Pancreas (tissue), 10 donors: ENCODE measurements at regions not wholly inside any gene's neighbourhood (a gene's known extent, or its start where the extent isn't known, plus 50 kb on each side); places are given as distances from the start of the nearest gene placed in this dataset.
"Not testable (repeated sequence)": the region's sequence is repeated elsewhere in the genome, so short reads cannot be mapped to it uniquely, and the experiment has no call there.

Source experiments
- ATAC-seq, 4 donors: fragments of 200-7000 bp; cut with Tn5 transposase; one replicate each; pipeline versions ENCODE4 v1.8.0 to v1.9.1; 2020; ENCODE audit warnings: mild to moderate bottlenecking in 4 of 4, moderate library complexity in 4 of 4
- DNase-seq, 6 donors: peaks; one replicate each; pipeline ENCODE4 v3.0.0-alpha.2; 2020
- FAIRE-seq: peaks from 2 replicates; lab custom pipeline; 2012; peaks lifted over from hg19 to GRCh38; lab: Jason Lieb, UNC
- H3K27ac ChIP-seq, 4 donors: fragments of 200-600 bp; sonication (generic); 1 replicate in 3 of 4; 2 replicates in 1 of 4; pipeline versions ENCODE4 v1.5.0 to v1.8.0; 2020
- H3K27me3 ChIP-seq, 4 donors: fragments of 200-600 bp; one replicate each; pipeline ENCODE4 v1.8.0; 2021
- H3K36me3 ChIP-seq, 3 donors: fragments of 200-600 bp; sonication (generic) in 1 of 3; one replicate each; pipeline versions ENCODE4 v1.5.0 to v1.8.0; 2020 to 2021
- H3K4me1 ChIP-seq, 3 donors: fragments of 200-600 bp; one replicate each; pipeline ENCODE4 v1.8.0; 2021
- H3K4me3 ChIP-seq, 4 donors: fragments of 200-600 bp; sonication (generic) in 2 of 4; one replicate each; pipeline versions ENCODE4 v1.5.0 to v1.8.0; 2020 to 2021
- H3K9me3 ChIP-seq, 4 donors: fragments of 200-600 bp; one replicate each; pipeline ENCODE4 v1.8.0; 2021
- CTCF ChIP-seq, 4 donors: fragments of 200-600 bp; sonication (generic) in 3 of 4; IDR thresholded peaks; one replicate each; pipeline versions ENCODE4 v1.5.0 to v1.8.0; 2021; ENCODE audit warnings: antibody characterized with exemption in 4 of 4
- WGBS, 2 donors: extraction: QIAGEN DNeasy Blood & Tissue Kit; methylation state at CpG; one replicate each; pipeline ENCODE4 v1.1.7; 2013; 5-methylcytosine and 5-hydroxymethylcytosine counted together
- intact Hi-C, 3 donors: fragments of 100-400 bp; cut with DNase I; formaldehyde crosslinking; loops; one replicate each; pipeline versions ENCODE4 v1.11.1 to v1.14.2; 2022
- donor health status: healthy with polysubstance abuse.
- donor health status: DM: no; HTN: no; CAD: no; lungs with moderate emphysema.
- donor health status: DM: no; HTN: no; CAD: no.
- donor health status: control.
- donor health status: control.
- donor health status: Bipolar disorder and iron deficiency.
- donor health status: DM: yes; HTN: yes; CAD: no.
- donor health status: DM: no; HTN: no; CAD: no.
- donor health status: DM: no; HTN: no; CAD: no.
- donor health status: DM: yes; HTN: yes; CAD: no.

- Histone ChIP-seq H3K36me3 (no peaks in the 10 kb centered on the region), H3K4me3 (no peak overlapping the region), H3K27me3 (no peaks in the 10 kb centered on the region), H3K27ac (no peak overlapping the region), H3K4me1 (no peaks in the 10 kb centered on the region), H3K9me3 (no peaks in the 10 kb centered on the region)
- ATAC-seq (no peak), FAIRE-seq (no peak), DNase-seq (no peak)
- WGBS, 2 donors = 76 to 77% methylated on average over 9 of the region's 9 CpGs
- TF ChIP-seq CTCF (IDR thresholded peaks at IDR 0.05) = no peak
- intact Hi-C loops = no loop called here
These were observed 128.9 kb upstream of the NANOS1 start for GRCh38 chr10:118900617-118901016.

- no peaks in the 10 kb centered on the region for H3K36me3 ChIP-seq
- DNase-seq (no peak), FAIRE-seq (no peak), ATAC-seq (peak in 2 of 4 donors; percentile 32 to 45)
- no peak overlapping the region for H3K4me3 ChIP-seq
- intact Hi-C loops = no loop called here
- TF ChIP-seq CTCF (IDR thresholded peaks at IDR 0.05) = no peak
- H3K27me3 ChIP-seq = no peaks in the 10 kb centered on the region
- H3K4me1 ChIP-seq = no peaks in the 10 kb centered on the region
- no peaks in the 10 kb centered on the region for H3K9me3 ChIP-seq
- H3K27ac ChIP-seq = no peak overlapping the region
- WGBS, 2 donors = 52 to 62% methylated on average over 4 of the region's 4 CpGs
These were observed 128.1 kb upstream of the NANOS1 start for GRCh38 chr10:118901380-118901779.

GRCh38 chr10:118901906-118902305 lies 127.6 kb upstream of the NANOS1 start:
- ATAC-seq = no peak
- no peak overlapping the region for H3K4me3 ChIP-seq
- no peaks in the 10 kb centered on the region for H3K9me3 ChIP-seq
- FAIRE-seq = no peak
- H3K27ac ChIP-seq = no peak overlapping the region
- intact Hi-C loops = no loop called here
- H3K4me1 ChIP-seq = no peaks in the 10 kb centered on the region
- no peak for DNase-seq
- no peaks in the 10 kb centered on the region for H3K27me3 ChIP-seq
- WGBS, 2 donors = 40 to 55% methylated on average over 4 of the region's 4 CpGs
- no peak for TF ChIP-seq CTCF (IDR thresholded peaks at IDR 0.05)
- H3K36me3 ChIP-seq = no peaks in the 10 kb centered on the region

GRCh38 chr10:118902656-118903055 lies 126.9 kb upstream of the NANOS1 start:
- DNase-seq, H3K4me3 ChIP-seq, H3K4me1 ChIP-seq, H3K36me3 ChIP-seq, ATAC-seq, intact Hi-C loops, H3K27ac ChIP-seq, H3K9me3 ChIP-seq, H3K27me3 ChIP-seq, FAIRE-seq: not testable (repeated sequence)
- WGBS, 2 donors = 92 to 95% methylated on average over 5 of the region's 5 CpGs

- H3K4me3 ChIP-seq = no peak overlapping the region
- DNase-seq (no peak), ATAC-seq (no peak), FAIRE-seq (no peak)
- H3K9me3 ChIP-seq = no peaks in the 10 kb centered on the region
- H3K27me3 ChIP-seq = no peaks in the 10 kb centered on the region
- no peaks in the 10 kb centered on the region for H3K36me3 ChIP-seq
- intact Hi-C loops = no loop called here
- 79 to 83% methylated on average over 4 of the region's 4 CpGs for WGBS, 2 donors
- H3K4me1 ChIP-seq = no peaks in the 10 kb centered on the region
- no peak for TF ChIP-seq CTCF (IDR thresholded peaks at IDR 0.05)
- no peak overlapping the region for H3K27ac ChIP-seq
These were observed 126.3 kb upstream of the NANOS1 start for GRCh38 chr10:118903251-118903650.

- ATAC-seq = no peak
- DNase-seq = no peak
- FAIRE-seq = no peak
These were observed 125.8 kb upstream of the NANOS1 start for GRCh38 chr10:118903691-118904090.

More at GRCh38 chr10:118903691-118904090, 125.8 kb upstream of the NANOS1 start:
- Histone ChIP-seq H3K27me3 (no peaks in the 10 kb centered on the region), H3K9me3 (no peaks in the 10 kb centered on the region), H3K36me3 (no peaks in the 10 kb centered on the region), H3K4me3 (no peak overlapping the region), H3K27ac (no peak overlapping the region), H3K4me1 (no peaks in the 10 kb centered on the region)
- TF ChIP-seq CTCF (IDR thresholded peaks at IDR 0.05) = no peak
- intact Hi-C loops = no loop called here
